Heart left ventricle (tissue), 16 donors: ENCODE measurements at regions not wholly inside any gene's neighbourhood (a gene's known extent, or its start where the extent isn't known, plus 50 kb on each side); places are given as distances from the start of the nearest gene placed in this dataset.

Experiments
- ATAC-seq, 4 donors: fragments of 200-7000 bp; cut with Tn5 transposase; one replicate each; pipeline ENCODE4 v1.9.1; 2020 to 2022; ENCODE audit warnings: moderate library complexity in 4 of 4, mild to moderate bottlenecking in 3 of 4, moderate number of reproducible peaks in 1 of 4
- DNase-seq, 5 donors: peaks; one replicate each; pipeline ENCODE4 v3.0.0-alpha.2; 2020
- H3K27ac ChIP-seq, 12 donors: fragments of 200-600 bp; sonication (generic) in 4 of 12; one replicate each; pipeline versions ENCODE4 v1.5.0 to v1.8.0; 2016 to 2022; ENCODE audit warnings: mild to moderate bottlenecking in 2 of 12
- H3K27me3 ChIP-seq, 9 donors: fragments of 200-600 bp; sonication (generic) in 2 of 9; one replicate each; pipeline versions ENCODE4 v1.5.1 to v1.8.0; 2016 to 2022; ENCODE audit warnings: mild to moderate bottlenecking in 3 of 9
- H3K36me3 ChIP-seq, 9 donors: fragments of 200-600 bp; sonication (generic) in 2 of 9; one replicate each; pipeline versions ENCODE4 v1.5.0 to v1.8.0; 2018 to 2022; ENCODE audit warnings: mild to moderate bottlenecking in 2 of 9
- H3K4me1 ChIP-seq, 12 donors: fragments of 200-600 bp; sonication (generic) in 4 of 12; one replicate each; pipeline versions ENCODE4 v1.5.0 to v1.8.0; 2016 to 2022; ENCODE audit warnings: mild to moderate bottlenecking in 3 of 12
- H3K4me3 ChIP-seq, 12 donors: fragments of 200-600 bp; sonication (generic) in 4 of 12; one replicate each; pipeline versions ENCODE4 v1.5.0 to v1.8.0; 2017 to 2022; ENCODE audit warnings: mild to moderate bottlenecking in 9 of 12, moderate library complexity in 4 of 12
- H3K9me3 ChIP-seq, 12 donors: fragments of 200-600 bp; sonication (generic) in 4 of 12; one replicate each; pipeline versions ENCODE4 v1.5.0 to v1.8.0; 2016 to 2022; ENCODE audit warnings: mild to moderate bottlenecking in 1 of 12
- CTCF ChIP-seq, 12 donors: fragments of 200-600 bp; sonication (generic) in 4 of 12; IDR thresholded peaks; one replicate each; pipeline versions ENCODE4 v1.5.0 to v1.8.0; 2018 to 2022; ENCODE audit warnings: antibody characterized with exemption in 12 of 12, mild to moderate bottlenecking in 5 of 12
- POLR2A ChIP-seq, 2 donors: fragments of 450-650 bp; IDR thresholded peaks; one replicate each; pipeline ENCODE4 v1.6.1; 2017; ENCODE audit warnings: antibody characterized with exemption in 2 of 2, mild to moderate bottlenecking in 2 of 2, moderate library complexity in 2 of 2
- WGBS, 4 donors: extraction: QIAGEN DNeasy Blood & Tissue Kit in 2 of 4; methylation state at CpG; one replicate each; pipeline versions ENCODE4 v1.1.5 to v1.1.7; 2013 to 2018; 5-methylcytosine and 5-hydroxymethylcytosine counted together
- intact Hi-C, 10 donors: fragments of 100-400 bp; cut with DNase I; formaldehyde crosslinking; loops; one replicate each; pipeline versions ENCODE4 v1.11.1 to v1.14.2; 2022
- donor health status: ischemic (EF 13 %, LVEDD 7.1; RV severe dilation, severe dysfunction).
- donor health status: healthy with polysubstance abuse.
- donor health status: DM: no; HTN: yes; CAD: no.
- donor health status: DM: no; HTN: no; CAD: no.
- donor health status: ischemic (EF 25% LVEDD 6.9; RV normal size, moderate dysfunction).
- donor health status: ischemic (EF 25% LVEDD 5.7; RV mildly dilated, moderate dysfunction).
- donor health status: healthy.
- donor health status: DM: yes; HTN: yes; CAD: no.
- donor health status: ischemic (EF 35%, LVEDD 5.7; RV mildly dilated, moderate dysfunction).
- donor health status: nonischemic (EF 11% LVEDD 7.7; RV severe dilation, severe dysfunction).
- donor health status: DM: yes; HTN: yes; CAD: no.
- donor health status: PGD.
- donor health status: ischemic (EF 29% LVEDD 5.4; RV normal size, mild dysfunction).
- donor health status: nonischemic (EF 23%, LVEDD 6.1; RV moderate dilation, normal function).

- no peaks in the 10 kb centered on the region for H3K27me3 ChIP-seq
- H3K4me3 ChIP-seq = no peak overlapping the region
- DNase-seq (no peak), ATAC-seq (no peak)
- intact Hi-C loops = no loop called here
- H3K9me3 ChIP-seq = peaks cover 0 to 8% (median 0%) of the 10 kb centered on the region in 12 donors
- H3K4me1 ChIP-seq = peaks cover 0 to 3% (median 0%) of the 10 kb centered on the region in 12 donors
- 78 to 92% (median 90%) methylated on average over 4 of the region's 4 CpGs for WGBS, 4 donors
- no peak overlapping the region for H3K27ac ChIP-seq
- no peaks in the 10 kb centered on the region for H3K36me3 ChIP-seq
- TF ChIP-seq POLR2A (IDR thresholded peaks at IDR 0.05) = no peak
- TF ChIP-seq CTCF (IDR thresholded peaks at IDR 0.05) = no peak
Observed at GRCh38 chr20:16220826-16221225, 352.4 kb downstream of the KIF16B start.

GRCh38 chr20:16219182-16219581, 354.1 kb downstream of the KIF16B start:
- no peaks in the 10 kb centered on the region for H3K36me3 ChIP-seq
- H3K4me1 ChIP-seq = peaks cover 0 to 3% (median 0%) of the 10 kb centered on the region in 12 donors
- no peak for DNase-seq
- intact Hi-C loops = no loop called here
- H3K9me3 ChIP-seq = peaks cover 0 to 8% (median 0%) of the 10 kb centered on the region in 12 donors
- H3K27ac ChIP-seq = no peak overlapping the region
- TF ChIP-seq POLR2A (IDR thresholded peaks at IDR 0.05) (no peak), CTCF (IDR thresholded peaks at IDR 0.05) (no peak)
- H3K27me3 ChIP-seq = no peaks in the 10 kb centered on the region
- no peak for ATAC-seq
- H3K4me3 ChIP-seq = no peak overlapping the region

- Histone ChIP-seq H3K36me3 (no peaks in the 10 kb centered on the region), H3K27ac (no peak overlapping the region), H3K9me3 (peaks cover 0 to 8% (median 0%) of the 10 kb centered on the region in 12 donors), H3K4me3 (no peak overlapping the region), H3K4me1 (peaks cover 0 to 3% (median 0%) of the 10 kb centered on the region in 12 donors), H3K27me3 (no peaks in the 10 kb centered on the region)
- TF ChIP-seq CTCF (IDR thresholded peaks at IDR 0.05) (no peak), POLR2A (IDR thresholded peaks at IDR 0.05) (no peak)
- no peak for DNase-seq
- WGBS, 4 donors = 79 to 86% (median 85%) methylated on average over 6 of the region's 6 CpGs
- intact Hi-C loops = no loop called here
- no peak for ATAC-seq
Observed at GRCh38 chr20:16216914-16217230, 356.4 kb downstream of the KIF16B start.

- no peaks in the 10 kb centered on the region for H3K4me1 ChIP-seq
- no peaks in the 10 kb centered on the region for H3K27me3 ChIP-seq
- WGBS, 4 donors = 87 to 93% (median 92%) methylated on average over 10 of the region's 10 CpGs
- TF ChIP-seq POLR2A (IDR thresholded peaks at IDR 0.05) (no peak), CTCF (IDR thresholded peaks at IDR 0.05) (no peak)
- ATAC-seq (no peak), DNase-seq (no peak)
- H3K4me3 ChIP-seq = no peak overlapping the region
- H3K36me3 ChIP-seq = no peaks in the 10 kb centered on the region
- peaks cover 0 to 8% (median 0%) of the 10 kb centered on the region in 12 donors for H3K9me3 ChIP-seq
- intact Hi-C loops = no loop called here
- no peak overlapping the region for H3K27ac ChIP-seq
Observed at GRCh38 chr20:16216227-16216913, 356.9 kb downstream of the KIF16B start.
